HG02623 (cell line): ENCODE measurements at regions not wholly inside any gene's neighbourhood (a gene's known extent, or its start where the extent isn't known, plus 50 kb on each side); places are given as distances from the start of the nearest gene placed in this dataset.

Source experiments
- ATAC-seq: cut with Tn5 transposase; IDR thresholded peaks from one replicate; pipeline ENCODE4 v1.9.1; 2021; ENCODE audit warnings: moderate library complexity; ENCODE audit not compliant: unreplicated experiment

DNA sequence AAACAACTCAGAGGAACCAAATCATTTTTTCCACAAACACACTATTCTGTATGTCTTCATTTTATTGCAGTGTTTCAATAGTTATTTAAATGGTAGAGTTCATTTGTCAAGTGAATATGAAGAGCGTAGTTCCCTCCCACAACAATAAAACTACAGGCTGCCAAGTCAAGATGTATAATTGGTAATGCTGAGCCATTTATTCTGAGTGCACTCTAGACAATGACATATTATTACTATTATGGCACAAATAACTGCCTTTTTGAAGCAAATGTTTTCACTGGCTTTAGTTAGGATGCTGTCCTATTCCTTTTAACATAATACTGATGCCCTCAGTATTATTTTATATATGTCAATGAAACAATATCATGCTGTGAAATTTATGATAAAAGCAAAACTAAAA, 102.7 kb upstream of the PCDH15 start:
- no peak for ATAC-seq

DNA sequence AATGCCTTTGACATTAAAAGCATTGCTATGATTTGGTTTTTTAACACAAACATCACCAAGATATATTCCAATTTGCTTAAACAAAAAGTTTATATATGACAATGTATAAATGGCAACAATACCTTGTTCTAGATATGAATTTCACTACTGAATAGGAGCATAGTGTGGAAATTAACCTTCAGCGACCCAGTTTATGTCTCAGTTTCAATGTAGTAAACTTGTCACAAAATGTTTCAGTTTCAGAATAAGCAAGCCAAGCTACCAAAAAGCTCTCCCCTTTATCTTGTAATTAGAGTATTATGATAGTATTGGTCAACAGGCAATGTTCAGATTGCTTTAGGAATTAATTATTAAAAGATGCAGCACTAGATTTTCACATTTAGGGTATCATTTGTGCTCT, 99.6 kb upstream of the PCDH15 start:
- ATAC-seq = peak; percentile 76

DNA sequence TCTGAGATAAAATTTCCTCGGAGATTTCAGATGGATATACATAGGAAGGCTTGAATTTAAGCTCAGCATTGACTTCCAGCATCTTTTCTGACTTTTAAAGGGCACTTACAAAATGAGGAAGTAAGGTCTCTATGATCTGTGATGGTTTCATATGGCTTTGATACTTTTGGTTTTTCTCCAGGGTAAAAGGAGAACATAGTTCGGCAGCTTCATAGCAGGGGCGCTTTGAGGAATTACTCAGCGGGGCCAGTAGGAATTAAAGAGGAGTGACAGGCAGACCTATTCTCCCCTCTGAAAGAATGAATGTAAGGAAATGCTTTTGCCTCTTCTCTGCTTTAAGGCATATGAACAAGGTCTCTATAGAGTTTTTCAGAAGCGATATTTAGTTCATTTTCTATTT, 80.0 kb upstream of the PCDH15 start:
- ATAC-seq = no peak

- no peak for ATAC-seq
These were observed 68.0 kb upstream of the PCDH15 start for GRCh38 chr10:54869022-54869421.

DNA sequence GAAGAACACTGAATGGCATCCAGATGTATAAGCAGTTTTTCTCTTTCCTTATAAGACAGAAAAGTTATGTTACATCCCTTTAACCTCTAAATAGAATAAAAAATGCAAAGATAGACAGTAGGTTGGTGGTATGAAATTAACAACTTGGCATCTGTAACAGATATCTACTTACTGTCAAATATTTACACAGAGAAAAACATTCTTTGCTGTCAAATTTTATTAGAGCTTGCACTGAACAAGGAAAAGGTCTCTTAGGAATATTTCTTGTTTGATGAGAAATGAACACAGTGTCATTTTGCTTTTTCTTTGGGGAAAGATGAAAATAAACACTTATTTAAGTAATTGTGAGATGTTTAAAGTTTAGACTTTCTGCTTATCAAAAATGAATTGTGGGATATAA, 65.6 kb upstream of the PCDH15 start:
- no peak for ATAC-seq

GRCh38 chr10:54854843-54855242, 53.8 kb upstream of the PCDH15 start:
- ATAC-seq = no peak

DNA sequence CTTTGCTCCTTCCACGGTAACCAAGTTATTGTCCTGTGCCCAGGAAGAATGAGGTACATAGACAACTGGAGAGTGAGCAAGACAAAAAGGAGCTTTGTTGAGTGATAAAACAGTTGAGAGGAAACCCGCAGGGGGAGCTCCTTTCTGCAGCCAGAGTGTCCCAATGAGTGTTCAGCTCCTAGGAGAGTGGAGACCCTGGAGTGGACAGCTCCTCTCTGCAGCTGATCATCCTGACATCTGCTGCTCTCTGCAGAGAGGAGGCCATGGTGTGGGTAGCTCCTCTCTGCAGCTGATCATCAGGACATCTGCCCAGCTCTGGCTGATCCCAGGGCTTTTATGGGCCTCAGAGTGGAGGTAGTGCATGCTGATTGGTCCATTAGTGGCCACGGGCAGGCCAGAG, 53.4 kb upstream of the PCDH15 start:
- ATAC-seq = no peak

DNA sequence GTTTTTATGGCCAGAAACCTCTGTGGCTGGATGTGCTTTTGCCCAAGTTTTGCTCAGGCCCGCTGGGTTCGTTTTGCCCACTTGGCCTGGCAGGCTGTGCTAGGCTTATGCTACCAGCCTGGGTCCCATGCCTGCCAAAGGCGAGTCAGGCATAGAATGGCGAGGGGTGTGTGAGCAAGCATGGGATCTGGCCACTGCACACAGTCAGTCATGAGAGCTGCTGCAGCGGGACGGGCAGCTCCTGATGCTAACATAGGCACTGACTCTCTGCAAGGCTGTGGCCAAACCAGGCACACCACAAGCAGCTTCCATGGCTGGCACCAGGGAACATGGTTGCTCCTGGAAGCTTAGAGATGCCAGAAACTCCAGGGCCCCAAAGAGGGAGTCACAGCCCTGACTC, 52.9 kb upstream of the PCDH15 start:
- ATAC-seq = no peak
